ENCODE measurements at regions not wholly inside any gene's neighbourhood (a gene's known extent, or its start where the extent isn't known, plus 50 kb on each side); places are given as distances from the start of the nearest gene placed in this dataset.

- TF ChIP-seq CTCF (conservative IDR thresholded peaks at IDR 0.05 in 1 of 2, IDR thresholded peaks at IDR 0.05 in 1 of 2; ENCODE audit: extremely low read depth in 1 of 2, insufficient read depth in 1 of 2, low read depth in 1 of 2, low read length in 2 of 2): no peak
- no peak for TF ChIP-seq EZH2 (IDR thresholded peaks at IDR 0.05; ENCODE audit: borderline replicate concordance, low read length)
Observed at GRCh38 chr7:142409471-142409870, 151.6 kb upstream of the PRSS58 start.
